ENCODE measurements at regions not wholly inside any gene's neighbourhood (a gene's known extent, or its start where the extent isn't known, plus 50 kb on each side); places are given as distances from the start of the nearest gene placed in this dataset.

- no peaks in the 10 kb centered on the region for H3K36me3 ChIP-seq (replicated peaks in 1 of 2; ENCODE audit: control insufficient read depth in 1 of 2, insufficient read depth in 2 of 2, low read length in 1 of 2)
- WGBS (ENCODE audit: low lambda C conversion rate) = 16% methylated on average over 8 of the region's 8 CpGs
- H3K4me2 ChIP-seq = no peak overlapping the region
- H2AFZ ChIP-seq (ENCODE audit: low read depth) = no peak overlapping the region
- H3K9me2 ChIP-seq = no peaks in the 10 kb centered on the region
- no peaks in the 10 kb centered on the region for H3K9me3 ChIP-seq
- H4K20me1 ChIP-seq (ENCODE audit: insufficient read depth) = no peaks in the 10 kb centered on the region
- TF ChIP-seq JUND (IDR thresholded peaks at IDR 0.05) (no peak), TEAD4 (IDR thresholded peaks at IDR 0.05; ENCODE audit: borderline replicate concordance, insufficient read depth) (0 out of 2 replicates have a peak, but pooled peaks have one; percentile 45), CHD2 (IDR thresholded peaks at IDR 0.05; ENCODE audit: low read length, partially characterized antibody) (peak; percentile 91), TAF1 (IDR thresholded peaks at IDR 0.05; ENCODE audit: borderline replicate concordance, low read depth, low read length) (no peak), YY1 (IDR thresholded peaks at IDR 0.05; ENCODE audit: low read depth) (no peak), SIN3A (IDR thresholded peaks at IDR 0.05; ENCODE audit: borderline replicate concordance, low read depth, low read length) (no peak), MXI1 (IDR thresholded peaks at IDR 0.05; ENCODE audit: low read depth, low read length) (peak; percentile 81), FOXJ3 (CRISPR knock-in tag; IDR thresholded peaks at IDR 0.05) (peak; percentile 94), SMC3 (IDR thresholded peaks at IDR 0.05; ENCODE audit: low read depth, low read length) (no peak), TCF12 (IDR thresholded peaks at IDR 0.05) (peak; percentile 60), GABPA (IDR thresholded peaks at IDR 0.05; ENCODE audit: low read depth) (no peak), RCOR1 (IDR thresholded peaks at IDR 0.05; ENCODE audit: low read length) (peak; percentile 95), ELF1 (IDR thresholded peaks at IDR 0.05) (no peak), RFX5 (IDR thresholded peaks at IDR 0.05; ENCODE audit: low read length) (0 out of 2 replicates have a peak, but pooled peaks have one; percentile 7), POLR2AphosphoS5 (IDR thresholded peaks at IDR 0.05; ENCODE audit: low read depth, low read length) (peak; percentile 64), GATA2 (CRISPR knock-in tag; IDR thresholded peaks at IDR 0.05) (peak; percentile 98), EP300 (IDR thresholded peaks at IDR 0.05; ENCODE audit: borderline replicate concordance in 1 of 2, low read depth in 1 of 2, low read length in 1 of 2) (peak; percentile 25 to 100; a peak in 2 of 4 replicates)
- TF ChIP-seq, protein P1, sequence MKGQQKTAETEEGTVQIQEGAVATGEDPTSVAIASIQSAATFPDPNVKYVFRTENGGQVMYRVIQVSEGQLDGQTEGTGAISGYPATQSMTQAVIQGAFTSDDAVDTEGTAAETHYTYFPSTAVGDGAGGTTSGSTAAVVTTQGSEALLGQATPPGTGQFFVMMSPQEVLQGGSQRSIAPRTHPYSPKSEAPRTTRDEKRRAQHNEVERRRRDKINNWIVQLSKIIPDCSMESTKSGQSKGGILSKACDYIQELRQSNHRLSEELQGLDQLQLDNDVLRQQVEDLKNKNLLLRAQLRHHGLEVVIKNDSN (IDR thresholded peaks at IDR 0.05; ENCODE audit: borderline replicate concordance, low read depth) = no peak
- TF ChIP-seq, protein P2, sequence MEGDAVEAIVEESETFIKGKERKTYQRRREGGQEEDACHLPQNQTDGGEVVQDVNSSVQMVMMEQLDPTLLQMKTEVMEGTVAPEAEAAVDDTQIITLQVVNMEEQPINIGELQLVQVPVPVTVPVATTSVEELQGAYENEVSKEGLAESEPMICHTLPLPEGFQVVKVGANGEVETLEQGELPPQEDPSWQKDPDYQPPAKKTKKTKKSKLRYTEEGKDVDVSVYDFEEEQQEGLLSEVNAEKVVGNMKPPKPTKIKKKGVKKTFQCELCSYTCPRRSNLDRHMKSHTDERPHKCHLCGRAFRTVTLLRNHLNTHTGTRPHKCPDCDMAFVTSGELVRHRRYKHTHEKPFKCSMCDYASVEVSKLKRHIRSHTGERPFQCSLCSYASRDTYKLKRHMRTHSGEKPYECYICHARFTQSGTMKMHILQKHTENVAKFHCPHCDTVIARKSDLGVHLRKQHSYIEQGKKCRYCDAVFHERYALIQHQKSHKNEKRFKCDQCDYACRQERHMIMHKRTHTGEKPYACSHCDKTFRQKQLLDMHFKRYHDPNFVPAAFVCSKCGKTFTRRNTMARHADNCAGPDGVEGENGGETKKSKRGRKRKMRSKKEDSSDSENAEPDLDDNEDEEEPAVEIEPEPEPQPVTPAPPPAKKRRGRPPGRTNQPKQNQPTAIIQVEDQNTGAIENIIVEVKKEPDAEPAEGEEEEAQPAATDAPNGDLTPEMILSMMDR (IDR thresholded peaks at IDR 0.05) = no peak
- H3K27ac ChIP-seq (ENCODE audit: low read depth in 2 of 2, low read length in 1 of 2) = peak overlapping the region in 1 of 2 experiments; percentile 100; a peak in 2 of 4 replicates
- peak; percentile 58 for DNase-seq
- no peak overlapping the region for H3K4me3 ChIP-seq (ENCODE audit: low read depth in 2 of 2, low read length in 1 of 2)
- H3K4me1 ChIP-seq (ENCODE audit: control insufficient read depth in 1 of 2, insufficient read depth in 2 of 2, low read depth in 1 of 2, low read length in 1 of 2) = peaks cover 0 to 26% of the 10 kb centered on the region in 2 experiments; a peak in 2 of 4 replicates
- POLR2A ChIA-PET = interaction anchor here (1.5 to 2.5 kb wide), 3 partner anchors 25 to 853 kb away, joined by 7 to 9 read pairs (median 8); no protein-coding TSS in a partner anchor
- H3F3A ChIP-seq (replicated peaks; ENCODE audit: insufficient read depth) = no peaks in the 10 kb centered on the region
- H3K79me2 ChIP-seq (ENCODE audit: insufficient read depth) = no peaks in the 10 kb centered on the region
- CTCF ChIA-PET = interaction anchor here (0.6 to 2.3 kb wide), 13 partner anchors 9 to 881 kb away, joined by 3 to 11 read pairs (median 4); partner anchors contain the start of gene LRRTM4
- H3K9ac ChIP-seq = no peak overlapping the region
- no peaks in the 10 kb centered on the region for H3K27me3 ChIP-seq (ENCODE audit: insufficient read depth)
Measured at GRCh38 chr2:76667821-76668271, 854.3 kb downstream of the LRRTM4 start.
